IMR-90 (cell line): ENCODE measurements at regions not wholly inside any gene's neighbourhood (a gene's known extent, or its start where the extent isn't known, plus 50 kb on each side); places are given as distances from the start of the nearest gene placed in this dataset.

Source experiments
- CEBPB ChIP-seq: IDR thresholded peaks from 2 replicates; pipeline ENCODE4 v1.6.1; 2012; ENCODE audit warnings: low read depth, low read length, improper control_type of control experiment
- MAZ ChIP-seq: IDR thresholded peaks from 2 replicates; pipeline ENCODE4 v1.6.1; 2012; ENCODE audit warnings: low read depth, mild to moderate bottlenecking, low read length, improper control_type of control experiment, moderate library complexity, borderline replicate concordance
- MXI1 ChIP-seq: IDR thresholded peaks from 2 replicates; pipeline ENCODE4 v1.6.1; 2012; ENCODE audit warnings: low read depth, mild to moderate bottlenecking, low read length, moderate library complexity, borderline replicate concordance
- POLR2A ChIP-seq: IDR thresholded peaks from 2 replicates; pipeline ENCODE4 v1.6.1; 2012; ENCODE audit warnings: mild to moderate bottlenecking, low read depth, low read length
- SMC3 ChIP-seq: fragments of 150-350 bp; IDR thresholded peaks from 2 replicates; pipeline ENCODE4 v1.6.1; 2016; ENCODE audit warnings: low read depth, mild to moderate bottlenecking, antibody characterized with exemption, low read length, moderate library complexity
- TF ChIP-seq, protein P1 (sequence below): conservative IDR thresholded peaks from 2 replicates; pipeline ENCODE4 v1.5.1; 2012; ENCODE audit warnings: mild to moderate bottlenecking, low read depth, low read length, improper control_type of control experiment
- TF ChIP-seq, protein P2 (sequence below): fragments of 150-350 bp; IDR thresholded peaks from 2 replicates; pipeline ENCODE4 v1.6.1; 2017; ENCODE audit warnings: mild to moderate bottlenecking, antibody characterized with exemption, low read length, low read depth
- TF ChIP-seq, protein P3 (sequence below): fragments of 150-350 bp; IDR thresholded peaks from 2 replicates; pipeline ENCODE4 v1.6.1; 2016; ENCODE audit warnings: low read depth, mild to moderate bottlenecking, low read length, moderate library complexity, borderline replicate concordance

DNA sequence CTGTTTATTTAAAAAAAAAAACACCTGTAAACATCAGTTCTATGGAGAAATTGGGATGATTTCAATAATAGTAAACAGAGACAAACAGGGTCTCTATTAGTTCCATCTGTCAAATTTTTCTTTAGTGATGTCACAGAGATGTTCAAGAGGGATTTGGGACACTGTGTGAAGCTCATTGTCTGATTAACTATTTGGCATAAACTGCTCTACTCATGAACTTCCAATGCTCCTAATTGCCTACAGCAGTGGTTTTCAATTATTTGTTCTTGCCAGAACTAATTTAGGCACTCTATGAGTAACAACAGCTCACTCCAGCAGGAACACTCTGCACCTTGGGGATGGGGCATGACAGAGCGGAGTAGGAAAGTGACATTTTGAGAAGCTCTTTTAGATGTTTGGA lies 250.1 kb upstream of the PRKD1 start:
- TF ChIP-seq, protein P1, sequence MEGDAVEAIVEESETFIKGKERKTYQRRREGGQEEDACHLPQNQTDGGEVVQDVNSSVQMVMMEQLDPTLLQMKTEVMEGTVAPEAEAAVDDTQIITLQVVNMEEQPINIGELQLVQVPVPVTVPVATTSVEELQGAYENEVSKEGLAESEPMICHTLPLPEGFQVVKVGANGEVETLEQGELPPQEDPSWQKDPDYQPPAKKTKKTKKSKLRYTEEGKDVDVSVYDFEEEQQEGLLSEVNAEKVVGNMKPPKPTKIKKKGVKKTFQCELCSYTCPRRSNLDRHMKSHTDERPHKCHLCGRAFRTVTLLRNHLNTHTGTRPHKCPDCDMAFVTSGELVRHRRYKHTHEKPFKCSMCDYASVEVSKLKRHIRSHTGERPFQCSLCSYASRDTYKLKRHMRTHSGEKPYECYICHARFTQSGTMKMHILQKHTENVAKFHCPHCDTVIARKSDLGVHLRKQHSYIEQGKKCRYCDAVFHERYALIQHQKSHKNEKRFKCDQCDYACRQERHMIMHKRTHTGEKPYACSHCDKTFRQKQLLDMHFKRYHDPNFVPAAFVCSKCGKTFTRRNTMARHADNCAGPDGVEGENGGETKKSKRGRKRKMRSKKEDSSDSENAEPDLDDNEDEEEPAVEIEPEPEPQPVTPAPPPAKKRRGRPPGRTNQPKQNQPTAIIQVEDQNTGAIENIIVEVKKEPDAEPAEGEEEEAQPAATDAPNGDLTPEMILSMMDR, result no peak
- TF ChIP-seq MXI1 (no peak), CEBPB (no peak), POLR2A (no peak), SMC3 (no peak), MAZ (no peak)
- TF ChIP-seq, protein P2, sequence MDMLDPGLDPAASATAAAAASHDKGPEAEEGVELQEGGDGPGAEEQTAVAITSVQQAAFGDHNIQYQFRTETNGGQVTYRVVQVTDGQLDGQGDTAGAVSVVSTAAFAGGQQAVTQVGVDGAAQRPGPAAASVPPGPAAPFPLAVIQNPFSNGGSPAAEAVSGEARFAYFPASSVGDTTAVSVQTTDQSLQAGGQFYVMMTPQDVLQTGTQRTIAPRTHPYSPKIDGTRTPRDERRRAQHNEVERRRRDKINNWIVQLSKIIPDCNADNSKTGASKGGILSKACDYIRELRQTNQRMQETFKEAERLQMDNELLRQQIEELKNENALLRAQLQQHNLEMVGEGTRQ, result no peak
- TF ChIP-seq, protein P3, sequence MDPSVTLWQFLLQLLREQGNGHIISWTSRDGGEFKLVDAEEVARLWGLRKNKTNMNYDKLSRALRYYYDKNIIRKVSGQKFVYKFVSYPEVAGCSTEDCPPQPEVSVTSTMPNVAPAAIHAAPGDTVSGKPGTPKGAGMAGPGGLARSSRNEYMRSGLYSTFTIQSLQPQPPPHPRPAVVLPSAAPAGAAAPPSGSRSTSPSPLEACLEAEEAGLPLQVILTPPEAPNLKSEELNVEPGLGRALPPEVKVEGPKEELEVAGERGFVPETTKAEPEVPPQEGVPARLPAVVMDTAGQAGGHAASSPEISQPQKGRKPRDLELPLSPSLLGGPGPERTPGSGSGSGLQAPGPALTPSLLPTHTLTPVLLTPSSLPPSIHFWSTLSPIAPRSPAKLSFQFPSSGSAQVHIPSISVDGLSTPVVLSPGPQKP, result no peak
